GM19025 (cell line): ENCODE measurements at regions not wholly inside any gene's neighbourhood (a gene's known extent, or its start where the extent isn't known, plus 50 kb on each side); places are given as distances from the start of the nearest gene placed in this dataset.

Experiments
- ATAC-seq: cut with Tn5 transposase; IDR thresholded peaks from one replicate; pipeline ENCODE4 v1.9.1; 2021; ENCODE audit warnings: mild to moderate bottlenecking, low read depth, moderate library complexity; ENCODE audit not compliant: unreplicated experiment

GRCh38 chr10:4459531-4459930 is 366.5 kb upstream of the AKR1E2 start:
- ATAC-seq = no peak

- ATAC-seq = no peak
Observed at GRCh38 chr10:4457597-4457996, 368.4 kb upstream of the AKR1E2 start.

- ATAC-seq = no peak
Observed at GRCh38 chr10:4456776-4457175, 369.2 kb upstream of the AKR1E2 start.

GRCh38 chr10:4456279-4456678 is 369.7 kb upstream of the AKR1E2 start:
- no peak for ATAC-seq

GRCh38 chr10:4453950-4454349 is 372.1 kb upstream of the AKR1E2 start:
- no peak for ATAC-seq

- ATAC-seq = no peak
Observed at GRCh38 chr10:4453276-4453675, 372.7 kb upstream of the AKR1E2 start.

GRCh38 chr10:4450981-4451908 is 374.8 kb upstream of the AKR1E2 start:
- no peak for ATAC-seq

GRCh38 chr10:4450169-4450568 is 375.8 kb upstream of the AKR1E2 start:
- no peak for ATAC-seq

- no peak for ATAC-seq
Observed at GRCh38 chr10:4448030-4448429, 378.0 kb upstream of the AKR1E2 start.

GRCh38 chr10:4443419-4443818 is 382.6 kb upstream of the AKR1E2 start:
- no peak for ATAC-seq

- ATAC-seq = no peak
Observed at GRCh38 chr10:4442296-4442695, 383.7 kb upstream of the AKR1E2 start.

- ATAC-seq = no peak
Observed at GRCh38 chr10:4440260-4440659, 385.7 kb upstream of the AKR1E2 start.

- no peak for ATAC-seq
Observed at GRCh38 chr10:4437791-4438190, 388.2 kb upstream of the AKR1E2 start.

GRCh38 chr10:4437061-4437460 is 388.9 kb upstream of the AKR1E2 start:
- ATAC-seq = no peak

- no peak for ATAC-seq
Observed at GRCh38 chr10:4436103-4436502, 389.9 kb upstream of the AKR1E2 start.

- ATAC-seq = no peak
Observed at GRCh38 chr10:4434516-4435071, 391.4 kb upstream of the AKR1E2 start.

- ATAC-seq = no peak
Observed at GRCh38 chr10:4434105-4434504, 391.9 kb upstream of the AKR1E2 start.

- ATAC-seq = no peak
Observed at GRCh38 chr10:4431114-4431863, 394.7 kb upstream of the AKR1E2 start.

GRCh38 chr10:4429571-4429970 is 396.4 kb upstream of the AKR1E2 start:
- ATAC-seq = no peak

GRCh38 chr10:4427532-4427931 is 398.5 kb upstream of the AKR1E2 start:
- ATAC-seq = no peak

- ATAC-seq = no peak
Observed at GRCh38 chr10:4426866-4427265, 399.1 kb upstream of the AKR1E2 start.
